AG10803 (cell line): ENCODE measurements at regions not wholly inside any gene's neighbourhood (a gene's known extent, or its start where the extent isn't known, plus 50 kb on each side); places are given as distances from the start of the nearest gene placed in this dataset.

Experiments
- DNase-seq: peaks from one replicate; pipeline ENCODE4 v3.0.0; 2010; ENCODE audit warnings: low read depth
- H3K4me3 ChIP-seq: 2 replicates; pipeline ENCODE4 v1.5.1; 2011; ENCODE audit warnings: mild to moderate bottlenecking, low read length, control low read depth
- TF ChIP-seq, protein P1 (sequence below): conservative IDR thresholded peaks from 2 replicates; pipeline ENCODE4 v1.5.1; 2011; ENCODE audit warnings: mild to moderate bottlenecking, low read length, control low read depth, inconsistent platforms

GRCh38 chr18:57220480-57220879, 73.6 kb downstream of the BOD1L2 start:
- DNase-seq, result no peak
- H3K4me3 ChIP-seq, result no peak overlapping the region
- TF ChIP-seq, protein P1, sequence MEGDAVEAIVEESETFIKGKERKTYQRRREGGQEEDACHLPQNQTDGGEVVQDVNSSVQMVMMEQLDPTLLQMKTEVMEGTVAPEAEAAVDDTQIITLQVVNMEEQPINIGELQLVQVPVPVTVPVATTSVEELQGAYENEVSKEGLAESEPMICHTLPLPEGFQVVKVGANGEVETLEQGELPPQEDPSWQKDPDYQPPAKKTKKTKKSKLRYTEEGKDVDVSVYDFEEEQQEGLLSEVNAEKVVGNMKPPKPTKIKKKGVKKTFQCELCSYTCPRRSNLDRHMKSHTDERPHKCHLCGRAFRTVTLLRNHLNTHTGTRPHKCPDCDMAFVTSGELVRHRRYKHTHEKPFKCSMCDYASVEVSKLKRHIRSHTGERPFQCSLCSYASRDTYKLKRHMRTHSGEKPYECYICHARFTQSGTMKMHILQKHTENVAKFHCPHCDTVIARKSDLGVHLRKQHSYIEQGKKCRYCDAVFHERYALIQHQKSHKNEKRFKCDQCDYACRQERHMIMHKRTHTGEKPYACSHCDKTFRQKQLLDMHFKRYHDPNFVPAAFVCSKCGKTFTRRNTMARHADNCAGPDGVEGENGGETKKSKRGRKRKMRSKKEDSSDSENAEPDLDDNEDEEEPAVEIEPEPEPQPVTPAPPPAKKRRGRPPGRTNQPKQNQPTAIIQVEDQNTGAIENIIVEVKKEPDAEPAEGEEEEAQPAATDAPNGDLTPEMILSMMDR, result no peak

GRCh38 chr18:57220930-57221483, 74.1 kb downstream of the BOD1L2 start:
- DNase-seq, result no peak
- TF ChIP-seq, protein P1, result no peak
- no peak overlapping the region for H3K4me3 ChIP-seq

DNA sequence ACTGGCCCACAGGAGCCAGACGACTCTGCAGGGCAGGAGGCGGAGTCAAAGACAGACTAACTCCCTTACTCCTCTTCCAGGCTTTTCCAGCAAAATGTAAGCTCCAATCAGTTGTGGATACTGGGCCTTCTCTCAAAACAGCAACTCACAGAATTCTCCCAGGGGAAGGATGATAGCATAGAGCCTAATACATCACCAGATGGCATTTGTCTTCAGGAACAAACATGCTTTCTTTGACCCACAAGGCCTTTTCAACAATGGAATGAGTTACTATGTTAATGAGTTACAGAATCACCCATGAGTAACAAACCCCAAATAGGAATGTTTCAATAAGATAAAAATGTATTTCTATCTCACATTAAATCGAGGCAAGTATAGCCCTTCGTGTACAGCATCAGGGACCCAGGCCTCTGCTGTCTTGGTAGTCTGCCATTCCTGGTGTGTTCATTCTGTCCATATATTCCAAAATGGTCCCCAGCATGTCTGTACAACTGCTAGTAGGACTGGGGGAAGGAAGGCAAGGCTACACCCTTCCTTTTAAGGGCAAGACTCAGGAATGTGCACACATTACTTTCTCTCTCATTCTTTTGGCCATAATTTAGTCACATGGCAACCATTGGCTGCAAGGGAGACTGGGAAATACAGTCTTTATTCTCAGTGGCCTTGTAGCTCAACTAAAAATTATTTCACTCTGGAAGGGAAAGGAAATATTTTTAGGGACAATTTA, 76.4 kb downstream of the BOD1L2 start:
- DNase-seq, result peak; percentile 9
- no peak overlapping the region for H3K4me3 ChIP-seq
- TF ChIP-seq, protein P1, result no peak

- no peak overlapping the region for H3K4me3 ChIP-seq
- no peak for DNase-seq
- TF ChIP-seq, protein P1, result no peak
Observed at GRCh38 chr18:57230861-57231585, 84.1 kb downstream of the BOD1L2 start.

DNA sequence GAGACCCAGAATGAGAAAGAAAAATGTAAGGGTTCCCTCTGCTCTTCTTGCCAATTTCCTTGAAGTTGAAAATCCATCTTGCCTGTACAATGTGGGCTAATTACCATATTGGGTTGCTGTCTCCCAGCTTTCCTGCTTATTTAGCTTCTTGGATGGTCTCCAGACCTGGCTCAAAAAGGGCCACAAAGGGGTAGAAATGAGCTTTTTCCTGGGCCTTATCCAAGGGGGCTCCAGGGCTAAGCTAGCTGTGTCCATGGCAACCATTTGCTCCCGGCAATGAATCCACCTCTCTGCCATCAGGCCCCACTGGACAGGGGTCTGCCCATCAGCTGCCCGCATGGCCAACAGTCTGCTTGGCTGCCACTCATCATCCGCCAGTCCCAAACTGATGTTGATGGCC, 85.0 kb downstream of the BOD1L2 start:
- H3K4me3 ChIP-seq, result no peak overlapping the region
- TF ChIP-seq, protein P1, result no peak
- no peak for DNase-seq

DNA sequence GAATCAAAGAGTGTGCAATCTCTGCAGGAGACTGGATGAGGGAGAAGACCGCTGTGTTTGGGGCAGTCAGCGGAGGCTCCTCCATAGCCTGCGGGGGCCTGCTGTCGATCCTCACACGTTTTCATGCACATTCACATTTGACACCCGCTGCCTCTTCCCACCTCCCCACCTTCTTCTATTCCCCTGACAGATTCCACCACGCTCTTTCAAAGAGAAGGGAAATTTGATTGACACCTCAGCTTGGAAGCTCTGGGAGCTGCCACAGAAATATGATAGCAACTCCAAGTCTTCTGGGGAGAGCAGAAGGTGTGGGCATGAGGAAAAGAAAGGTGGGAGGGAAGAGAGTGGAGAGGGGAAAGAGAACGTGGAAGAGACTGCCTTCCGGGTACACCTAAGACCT, 87.5 kb downstream of the BOD1L2 start:
- no peak overlapping the region for H3K4me3 ChIP-seq
- TF ChIP-seq, protein P1, result no peak
- DNase-seq, result no peak

DNA sequence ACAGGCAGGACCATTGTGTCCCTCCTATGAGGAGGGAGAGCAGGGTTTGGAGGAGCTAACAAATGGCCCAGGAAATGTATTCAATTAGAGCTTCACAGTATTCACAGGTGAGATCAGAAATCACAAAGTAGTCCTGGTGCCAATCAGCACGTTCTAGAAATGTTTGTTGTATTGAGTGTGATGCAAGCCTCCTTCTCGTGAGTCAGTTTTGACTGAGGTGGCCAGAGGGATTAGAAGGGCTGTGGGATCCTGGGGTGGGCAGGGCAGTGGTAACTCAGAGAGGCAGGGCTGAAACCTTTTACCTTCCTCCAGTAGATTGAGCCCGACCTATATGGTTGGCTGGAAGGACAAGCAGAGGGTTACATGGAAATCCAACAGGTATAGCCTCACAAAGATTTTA, 95.0 kb downstream of the BOD1L2 start:
- TF ChIP-seq, protein P1, result no peak
- no peak overlapping the region for H3K4me3 ChIP-seq
- DNase-seq, result no peak
